H1 (cell line): ENCODE measurements at regions not wholly inside any gene's neighbourhood (a gene's known extent, or its start where the extent isn't known, plus 50 kb on each side); places are given as distances from the start of the nearest gene placed in this dataset.

Source experiments
- CHD2 ChIP-seq: IDR thresholded peaks from 2 replicates; pipeline ENCODE4 v1.6.1; 2012; ENCODE audit warnings: low read length, improper control_type of control experiment
- CTCF ChIP-seq, 3 experiments: IDR thresholded peaks; 1 replicate in 2 of 3; 2 replicates in 1 of 3; pipeline versions ENCODE4 v1.5.1 to v1.6.1; 2011; ENCODE audit warnings: low read length in 3 of 3, mild to moderate bottlenecking in 3 of 3, inconsistent platforms in 2 of 3, low read depth in 1 of 3, moderate library complexity in 1 of 3; ENCODE audit not compliant: insufficient read depth in 1 of 3; ENCODE audit errors: control extremely low read depth in 1 of 3
- EZH2 ChIP-seq: fragments of 200-600 bp; sonication (generic); IDR thresholded peaks from 2 replicates; pipeline ENCODE4 v1.7.1; 2012; ENCODE audit warnings: low read depth, mild to moderate bottlenecking, moderate library complexity, low read length, inconsistent platforms; ENCODE audit not compliant: severe bottlenecking
- JUN ChIP-seq: IDR thresholded peaks from 2 replicates; pipeline ENCODE4 v1.6.1; 2011; ENCODE audit warnings: low read depth, mild to moderate bottlenecking, improper control_type of control experiment, low read length
- KDM1A ChIP-seq: fragments of 200-600, 300-600 bp; sonication (generic); IDR thresholded peaks from 2 replicates; pipeline ENCODE4 v1.7.1; 2016; ENCODE audit warnings: mild to moderate bottlenecking, low read length, borderline replicate concordance
- POLR2A ChIP-seq, 2 experiments: IDR thresholded peaks; 1 replicate in 1 of 2; 2 replicates in 1 of 2; pipeline ENCODE4 v1.6.1; 2011; ENCODE audit warnings: low read depth in 2 of 2, low read length in 2 of 2, mild to moderate bottlenecking in 2 of 2; ENCODE audit errors: control extremely low read depth in 1 of 2
- POLR2AphosphoS5 ChIP-seq: IDR thresholded peaks from 2 replicates; pipeline ENCODE4 v1.6.1; 2011; ENCODE audit warnings: low read depth, low read length
- RAD21 ChIP-seq, 2 experiments: IDR thresholded peaks in 1 of 2; conservative IDR thresholded peaks in 1 of 2; 2 replicates each; pipeline ENCODE4 v1.6.1; 2011; ENCODE audit warnings: low read depth in 2 of 2, low read length in 2 of 2, improper control_type of control experiment in 1 of 2, inconsistent platforms in 1 of 2, mild to moderate bottlenecking in 1 of 2, moderate library complexity in 1 of 2
- RFX5 ChIP-seq: IDR thresholded peaks from 2 replicates; pipeline ENCODE4 v1.6.1; 2011; ENCODE audit warnings: low read depth, low read length, improper control_type of control experiment, borderline replicate concordance
- RNF2 ChIP-seq: fragments of 200-900, 300-1000 bp; sonication (generic); IDR thresholded peaks from 2 replicates; pipeline ENCODE4 v1.7.1; 2016; ENCODE audit warnings: borderline replicate concordance, low read depth, mild to moderate bottlenecking, antibody characterized with exemption, low read length; ENCODE audit not compliant: poor library complexity, severe bottlenecking; ENCODE audit errors: missing control alignments
- SP1 ChIP-seq: IDR thresholded peaks from 2 replicates; pipeline ENCODE4 v1.6.1; 2011; ENCODE audit warnings: low read depth, low read length
- TBP ChIP-seq: IDR thresholded peaks from 2 replicates; pipeline ENCODE4 v1.6.1; 2011; ENCODE audit warnings: low read depth, low read length, improper control_type of control experiment
- TF ChIP-seq, protein P1 (sequence below): IDR thresholded peaks from 2 replicates; pipeline ENCODE4 v1.6.1; 2012; ENCODE audit warnings: inconsistent platforms
- TF ChIP-seq, protein P2 (sequence below): IDR thresholded peaks from 2 replicates; pipeline ENCODE4 v1.6.1; 2012; ENCODE audit warnings: low read length, inconsistent platforms

- TF ChIP-seq EZH2 (no peak), CTCF (IDR thresholded peaks at IDR 0.05; ENCODE audit: control extremely low read depth in 1 of 3, insufficient read depth in 1 of 3, low read depth in 1 of 3, low read length in 3 of 3) (no peak), KDM1A (no peak), RAD21 (IDR thresholded peaks at IDR 0.05 in 1 of 2, conservative IDR thresholded peaks at IDR 0.05 in 1 of 2; ENCODE audit: low read depth in 2 of 2, low read length in 2 of 2) (no peak), POLR2A (IDR thresholded peaks at IDR 0.05; ENCODE audit: control extremely low read depth in 1 of 2, low read depth in 2 of 2, low read length in 2 of 2) (no peak), RFX5 (no peak), SP1 (no peak), JUN (no peak), POLR2AphosphoS5 (no peak), RNF2 (no peak), TBP (no peak), CHD2 (no peak)
- TF ChIP-seq, protein P1, sequence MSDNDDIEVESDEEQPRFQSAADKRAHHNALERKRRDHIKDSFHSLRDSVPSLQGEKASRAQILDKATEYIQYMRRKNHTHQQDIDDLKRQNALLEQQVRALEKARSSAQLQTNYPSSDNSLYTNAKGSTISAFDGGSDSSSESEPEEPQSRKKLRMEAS: no peak
- TF ChIP-seq, protein P2, sequence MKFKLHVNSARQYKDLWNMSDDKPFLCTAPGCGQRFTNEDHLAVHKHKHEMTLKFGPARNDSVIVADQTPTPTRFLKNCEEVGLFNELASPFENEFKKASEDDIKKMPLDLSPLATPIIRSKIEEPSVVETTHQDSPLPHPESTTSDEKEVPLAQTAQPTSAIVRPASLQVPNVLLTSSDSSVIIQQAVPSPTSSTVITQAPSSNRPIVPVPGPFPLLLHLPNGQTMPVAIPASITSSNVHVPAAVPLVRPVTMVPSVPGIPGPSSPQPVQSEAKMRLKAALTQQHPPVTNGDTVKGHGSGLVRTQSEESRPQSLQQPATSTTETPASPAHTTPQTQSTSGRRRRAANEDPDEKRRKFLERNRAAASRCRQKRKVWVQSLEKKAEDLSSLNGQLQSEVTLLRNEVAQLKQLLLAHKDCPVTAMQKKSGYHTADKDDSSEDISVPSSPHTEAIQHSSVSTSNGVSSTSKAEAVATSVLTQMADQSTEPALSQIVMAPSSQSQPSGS: no peak
Observed at GRCh38 chr9:115636596-115636995, 517.0 kb upstream of the PAPPA start.
